ENCODE measurements at regions not wholly inside any gene's neighbourhood (a gene's known extent, or its start where the extent isn't known, plus 50 kb on each side); places are given as distances from the start of the nearest gene placed in this dataset.

GRCh38 chr2:81645745-81646301 lies 1341.3 kb upstream of the LRRTM1 start:
- no peaks in the 10 kb centered on the region for H3K9me1 ChIP-seq (ENCODE audit: control insufficient read depth, extremely low read depth, insufficient read depth, low read length)
- H3K4me1 ChIP-seq (ENCODE audit: control insufficient read depth, extremely low read depth, insufficient read depth, low read length), result no peaks in the 10 kb centered on the region
- H3K4me3 ChIP-seq (ENCODE audit: control insufficient read depth in 2 of 3, extremely low read depth in 1 of 3, insufficient read depth in 2 of 3, low read depth in 1 of 3, low read length in 3 of 3), result no peak overlapping the region
- H2AFZ ChIP-seq (ENCODE audit: control insufficient read depth, low read length), result no peak overlapping the region
- H3K79me2 ChIP-seq (ENCODE audit: control insufficient read depth, insufficient read depth, low read length), result no peaks in the 10 kb centered on the region
- H3K27ac ChIP-seq (ENCODE audit: control insufficient read depth, insufficient read depth, low read length), result no peak overlapping the region
- no peaks in the 10 kb centered on the region for H3K27me3 ChIP-seq (ENCODE audit: control insufficient read depth, extremely low read depth, insufficient read depth, low read length)
- DNase-seq (ENCODE audit: low read depth, low spot score) (no peak), FAIRE-seq (no peak)
- H3K4me2 ChIP-seq (ENCODE audit: control insufficient read depth, extremely low read depth, insufficient read depth, low read depth, low read length), result no peak overlapping the region
- TF ChIP-seq EZH2 (IDR thresholded peaks at IDR 0.05; ENCODE audit: low read length) (no peak), CTCF (optimal IDR thresholded peaks at IDR 0.05 in 1 of 3, IDR thresholded peaks at IDR 0.05 in 1 of 3, conservative IDR thresholded peaks at IDR 0.05 in 1 of 3; ENCODE audit: extremely low read depth in 1 of 3, insufficient read depth in 2 of 3, low read length in 3 of 3) (no peak)
- no peaks in the 10 kb centered on the region for H4K20me1 ChIP-seq (ENCODE audit: control insufficient read depth, extremely low read depth, insufficient read depth, low read length)
- H3K9me3 ChIP-seq (ENCODE audit: control insufficient read depth, low read depth, low read length), result peaks cover 3% of the 10 kb centered on the region
- H3K9ac ChIP-seq (ENCODE audit: control insufficient read depth, extremely low read depth, insufficient read depth, low read length), result no peak overlapping the region
- no peaks in the 10 kb centered on the region for H3K36me3 ChIP-seq (ENCODE audit: control insufficient read depth in 2 of 2, extremely low read depth in 1 of 2, insufficient read depth in 2 of 2, low read length in 2 of 2)
- dilution Hi-C loops (cut with MboI; ENCODE audit: extremely low pct_ligation_motif_present, low sequenced_read_pairs), result no loop called here

- Histone ChIP-seq H3K4me1 (ENCODE audit: control insufficient read depth, extremely low read depth, insufficient read depth, low read length) (no peaks in the 10 kb centered on the region), H2AFZ (ENCODE audit: control insufficient read depth, low read length) (no peak overlapping the region), H3K4me2 (ENCODE audit: control insufficient read depth, extremely low read depth, insufficient read depth, low read depth, low read length) (no peak overlapping the region), H3K9ac (ENCODE audit: control insufficient read depth, extremely low read depth, insufficient read depth, low read length) (no peak overlapping the region), H3K79me2 (ENCODE audit: control insufficient read depth, insufficient read depth, low read length) (no peaks in the 10 kb centered on the region), H3K9me3 (ENCODE audit: control insufficient read depth, low read depth, low read length) (no peaks in the 10 kb centered on the region), H3K27me3 (ENCODE audit: control insufficient read depth, extremely low read depth, insufficient read depth, low read length) (no peaks in the 10 kb centered on the region), H3K9me1 (ENCODE audit: control insufficient read depth, extremely low read depth, insufficient read depth, low read length) (no peaks in the 10 kb centered on the region), H3K27ac (ENCODE audit: control insufficient read depth, insufficient read depth, low read length) (no peak overlapping the region), H4K20me1 (ENCODE audit: control insufficient read depth, extremely low read depth, insufficient read depth, low read length) (no peaks in the 10 kb centered on the region), H3K36me3 (ENCODE audit: control insufficient read depth in 2 of 2, extremely low read depth in 1 of 2, insufficient read depth in 2 of 2, low read length in 2 of 2) (no peaks in the 10 kb centered on the region), H3K4me3 (ENCODE audit: control insufficient read depth in 2 of 3, extremely low read depth in 1 of 3, insufficient read depth in 2 of 3, low read depth in 1 of 3, low read length in 3 of 3) (no peak overlapping the region)
- dilution Hi-C loops (cut with MboI; ENCODE audit: extremely low pct_ligation_motif_present, low sequenced_read_pairs), result no loop called here
- DNase-seq (ENCODE audit: low read depth, low spot score) (no peak), FAIRE-seq (no peak)
- TF ChIP-seq CTCF (optimal IDR thresholded peaks at IDR 0.05 in 1 of 3, IDR thresholded peaks at IDR 0.05 in 1 of 3, conservative IDR thresholded peaks at IDR 0.05 in 1 of 3; ENCODE audit: extremely low read depth in 1 of 3, insufficient read depth in 2 of 3, low read length in 3 of 3) (no peak), EZH2 (IDR thresholded peaks at IDR 0.05; ENCODE audit: low read length) (no peak)
Observed at GRCh38 chr2:81644189-81644588, 1339.6 kb upstream of the LRRTM1 start.
